HepG2 (cell line): ENCODE measurements at regions not wholly inside any gene's neighbourhood (a gene's known extent, or its start where the extent isn't known, plus 50 kb on each side); places are given as distances from the start of the nearest gene placed in this dataset.

Experiments used
- ARID5B ChIP-seq: IDR thresholded peaks from 2 replicates; pipeline ENCODE4 v1.4.0; 2020; ENCODE audit warnings: mild to moderate bottlenecking, missing genetic modification reagents
- ATF3 ChIP-seq: sonication (generic); formaldehyde crosslinking; IDR thresholded peaks from 2 replicates; pipeline ENCODE4 v1.4.0; 2020; ENCODE audit warnings: missing genetic modification reagents
- ATF4 ChIP-seq, 2 experiments: fragments of 450-650 bp in 1 of 2; sonication (generic) in 1 of 2; formaldehyde crosslinking; IDR thresholded peaks; 2 replicates each; pipeline versions ENCODE4 v1.5.0 to v1.8.0; 2020 to 2022; ENCODE audit warnings: mild to moderate bottlenecking in 1 of 2, missing genetic modification reagents in 1 of 2
- CSRNP2 ChIP-seq: sonication (generic); formaldehyde crosslinking; conservative IDR thresholded peaks from 2 replicates; pipeline ENCODE4 v1.8.0; 2022; ENCODE audit warnings: low read depth, missing genetic modification reagents
- DMAP1 ChIP-seq: IDR thresholded peaks from 2 replicates; pipeline ENCODE4 v1.6.1; 2016
- FOXK1 ChIP-seq: sonication (generic); formaldehyde crosslinking; IDR thresholded peaks from 2 replicates; pipeline ENCODE4 v1.4.0; 2020; ENCODE audit warnings: low read depth, missing genetic modification reagents, borderline replicate concordance
- FUBP1 ChIP-seq: sonication (generic); formaldehyde crosslinking; IDR thresholded peaks from 2 replicates; pipeline ENCODE4 v1.5.1; 2020; ENCODE audit warnings: missing genetic modification reagents, mild to moderate bottlenecking, borderline replicate concordance
- HOMEZ ChIP-seq: IDR thresholded peaks from 2 replicates; pipeline ENCODE4 v1.6.1; 2016; ENCODE audit warnings: low read depth
- HOXA5 ChIP-seq: sonication (generic); formaldehyde crosslinking; IDR thresholded peaks from 2 replicates; pipeline ENCODE4 v1.4.0; 2020; ENCODE audit warnings: missing genetic modification reagents
- LCORL ChIP-seq, 2 experiments: fragments of 450-650 bp in 1 of 2; sonication (generic) in 1 of 2; formaldehyde crosslinking in 1 of 2; IDR thresholded peaks; 2 replicates each; pipeline versions ENCODE4 v1.5.0 to v1.6.1; 2017 to 2020; ENCODE audit warnings: antibody characterized with exemption in 1 of 2, missing genetic modification reagents in 1 of 2
- MED1 ChIP-seq: sonication (generic); formaldehyde crosslinking; IDR thresholded peaks from 2 replicates; pipeline ENCODE4 v1.4.0; 2020; ENCODE audit warnings: missing genetic modification reagents
- MIER3 ChIP-seq: IDR thresholded peaks from 2 replicates; pipeline ENCODE4 v1.6.1; 2016; ENCODE audit warnings: missing compliant biosample characterization, borderline replicate concordance
- PHB2 ChIP-seq: fragments of 450-650 bp; IDR thresholded peaks from 2 replicates; pipeline ENCODE4 v1.6.1; 2018; ENCODE audit not compliant: partially characterized antibody
- REL ChIP-seq: sonication (generic); formaldehyde crosslinking; conservative IDR thresholded peaks from 2 replicates; pipeline ENCODE4 v1.8.0; 2022; ENCODE audit warnings: mild to moderate bottlenecking, missing genetic modification reagents, moderate library complexity
- TBX2 ChIP-seq: sonication (generic); formaldehyde crosslinking; IDR thresholded peaks from 2 replicates; pipeline ENCODE4 v1.5.0; 2020; ENCODE audit warnings: missing genetic modification reagents, mild to moderate bottlenecking, borderline replicate concordance
- ZNF550 ChIP-seq: sonication (generic); formaldehyde crosslinking; IDR thresholded peaks from 2 replicates; pipeline ENCODE4 v1.4.0; 2020; ENCODE audit warnings: mild to moderate bottlenecking, missing genetic modification reagents, borderline replicate concordance
- ZNF577 ChIP-seq: sonication (generic); formaldehyde crosslinking; IDR thresholded peaks from 2 replicates; pipeline ENCODE4 v1.4.0; 2020; ENCODE audit warnings: mild to moderate bottlenecking, low read depth, missing genetic modification reagents, borderline replicate concordance

- TF ChIP-seq MIER3 (CRISPR knock-in tag): no peak
- no peak for TF ChIP-seq REL (CRISPR knock-in tag)
- TF ChIP-seq ARID5B (CRISPR knock-in tag): peak; percentile 63
- 0 out of 2 replicates have a peak, but pooled peaks have one; percentile 48 for TF ChIP-seq ATF3 (CRISPR knock-in tag)
- TF ChIP-seq HOMEZ (CRISPR knock-in tag): peak; percentile 91
- TF ChIP-seq FOXK1: no peak
- no peak for TF ChIP-seq CSRNP2
- TF ChIP-seq DMAP1 (CRISPR knock-in tag): peak; percentile 59
- peak; percentile 81 for TF ChIP-seq MED1 (CRISPR knock-in tag)
- peak in 1 of 2 experiments; percentile 42; a peak in 1 of 4 replicates for TF ChIP-seq ATF4 (CRISPR knock-in tag; IDR thresholded peaks at IDR 0.05)
- no peak for TF ChIP-seq ZNF577 (CRISPR knock-in tag)
- TF ChIP-seq FUBP1 (CRISPR knock-in tag): no peak
- no peak for TF ChIP-seq LCORL (IDR thresholded peaks at IDR 0.05)
- peak; percentile 48; the same call in 1 of the 2 replicates for TF ChIP-seq LCORL (CRISPR knock-in tag; IDR thresholded peaks at IDR 0.05)
- TF ChIP-seq HOXA5 (CRISPR knock-in tag): no peak
- no peak for TF ChIP-seq ZNF550 (CRISPR knock-in tag)
- no peak for TF ChIP-seq PHB2
- peak; percentile 63; the same call in 1 of the 2 replicates for TF ChIP-seq TBX2 (CRISPR knock-in tag)
Observed at GRCh38 chr1:94713472-94714141, 106.5 kb upstream of the SLC44A3 start (continued).
